ENCODE measurements at regions not wholly inside any gene's neighbourhood (a gene's known extent, or its start where the extent isn't known, plus 50 kb on each side); places are given as distances from the start of the nearest gene placed in this dataset.

DNA sequence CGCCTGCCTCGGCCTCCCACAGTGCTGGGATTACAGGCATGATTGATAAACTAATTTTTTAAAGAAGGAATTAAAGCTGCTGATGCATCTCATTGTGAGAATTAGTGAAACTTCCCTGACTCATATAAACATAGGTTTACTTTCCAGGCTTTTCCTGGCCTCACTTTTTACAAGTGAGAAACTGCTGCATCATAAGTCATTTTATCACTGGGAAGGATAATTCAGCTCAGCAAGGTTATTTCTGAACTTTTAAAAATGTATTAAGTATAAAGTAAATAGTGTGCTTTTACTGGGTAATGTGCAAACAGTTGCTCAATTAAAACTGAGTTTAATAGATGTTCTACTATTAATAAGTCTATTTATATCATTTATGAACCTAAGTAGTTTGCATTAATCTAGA lies 1130.3 kb upstream of the CDH2 start:
- H3K27me3 ChIP-seq (ENCODE audit: control insufficient read depth in 1 of 2, insufficient read depth in 2 of 2, low read length in 2 of 2): no peaks in the 10 kb centered on the region
- TF ChIP-seq NR2C2 (CRISPR knock-in tag; IDR thresholded peaks at IDR 0.05; ENCODE audit: borderline replicate concordance) (no peak), ATF6 (CRISPR knock-in tag; conservative IDR thresholded peaks at IDR 0.05) (no peak), THAP8 (CRISPR knock-in tag; IDR thresholded peaks at IDR 0.05; ENCODE audit: borderline replicate concordance) (no peak), ETV6 (CRISPR knock-in tag; conservative IDR thresholded peaks at IDR 0.05) (no peak), ZNF10 (CRISPR knock-in tag; IDR thresholded peaks at IDR 0.05; ENCODE audit: borderline replicate concordance, low read depth) (no peak), KDM1A (CRISPR knock-in tag; IDR thresholded peaks at IDR 0.05) (no peak), HOXA3 (CRISPR knock-in tag; IDR thresholded peaks at IDR 0.05) (no peak), ATM (IDR thresholded peaks at IDR 0.05; ENCODE audit: borderline replicate concordance) (no peak)
- TF ChIP-seq, protein P1, sequence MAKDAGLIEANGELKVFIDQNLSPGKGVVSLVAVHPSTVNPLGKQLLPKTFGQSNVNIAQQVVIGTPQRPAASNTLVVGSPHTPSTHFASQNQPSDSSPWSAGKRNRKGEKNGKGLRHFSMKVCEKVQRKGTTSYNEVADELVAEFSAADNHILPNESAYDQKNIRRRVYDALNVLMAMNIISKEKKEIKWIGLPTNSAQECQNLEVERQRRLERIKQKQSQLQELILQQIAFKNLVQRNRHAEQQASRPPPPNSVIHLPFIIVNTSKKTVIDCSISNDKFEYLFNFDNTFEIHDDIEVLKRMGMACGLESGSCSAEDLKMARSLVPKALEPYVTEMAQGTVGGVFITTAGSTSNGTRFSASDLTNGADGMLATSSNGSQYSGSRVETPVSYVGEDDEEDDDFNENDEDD (CRISPR knock-in tag; IDR thresholded peaks at IDR 0.05; ENCODE audit: borderline replicate concordance): no peak
- TF ChIP-seq, protein P2, sequence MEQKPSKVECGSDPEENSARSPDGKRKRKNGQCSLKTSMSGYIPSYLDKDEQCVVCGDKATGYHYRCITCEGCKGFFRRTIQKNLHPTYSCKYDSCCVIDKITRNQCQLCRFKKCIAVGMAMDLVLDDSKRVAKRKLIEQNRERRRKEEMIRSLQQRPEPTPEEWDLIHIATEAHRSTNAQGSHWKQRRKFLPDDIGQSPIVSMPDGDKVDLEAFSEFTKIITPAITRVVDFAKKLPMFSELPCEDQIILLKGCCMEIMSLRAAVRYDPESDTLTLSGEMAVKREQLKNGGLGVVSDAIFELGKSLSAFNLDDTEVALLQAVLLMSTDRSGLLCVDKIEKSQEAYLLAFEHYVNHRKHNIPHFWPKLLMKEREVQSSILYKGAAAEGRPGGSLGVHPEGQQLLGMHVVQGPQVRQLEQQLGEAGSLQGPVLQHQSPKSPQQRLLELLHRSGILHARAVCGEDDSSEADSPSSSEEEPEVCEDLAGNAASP (CRISPR knock-in tag; IDR thresholded peaks at IDR 0.05; ENCODE audit: borderline replicate concordance): no peak
- no peaks in the 10 kb centered on the region for H4K20me1 ChIP-seq (ENCODE audit: insufficient read depth, low read length)
- no peak overlapping the region for H3K9ac ChIP-seq (ENCODE audit: insufficient read depth, low read depth, low read length)
- FAIRE-seq (no peak), ATAC-seq (no peak), DNase-seq (ENCODE audit: low spot score) (no peak)
- ChIA-PET POLR2A (no interaction called here), CTCF (ENCODE audit: low intra/inter-chr PET ratio, low total read pairs) (no interaction called here)
- no peaks in the 10 kb centered on the region for H3K36me3 ChIP-seq (replicated peaks in 1 of 2; ENCODE audit: control insufficient read depth in 1 of 2, insufficient read depth in 2 of 2, low read length in 2 of 2)
- H2AFZ ChIP-seq (ENCODE audit: low read length): no peak overlapping the region
- H3K79me2 ChIP-seq (ENCODE audit: insufficient read depth, low read length): no peaks in the 10 kb centered on the region
- H3K4me2 ChIP-seq (ENCODE audit: low read depth, low read length): no peak overlapping the region
- no peaks in the 10 kb centered on the region for H3K4me1 ChIP-seq (ENCODE audit: insufficient read depth, low read length)
- in situ Hi-C loops (cut with HindIII; ENCODE audit: extremely low pct_ligation_motif_present, low pct_unique_long_range_greater_than_20kb) (no loop called here), intact Hi-C loops (cut with micrococcal nuclease; ENCODE audit: unreplicated experiment) (no loop called here)
- H3K27ac ChIP-seq (ENCODE audit: extremely low read length, insufficient read depth, low read length): no peak overlapping the region
- no TSS peak for BruUV-seq (replicated peaks)
- no peaks in the 10 kb centered on the region for H3K9me3 ChIP-seq (ENCODE audit: low read length)
- WGBS (ENCODE audit: low lambda C conversion rate): 5% methylated on average over 2 of the region's 2 CpGs
- no peak overlapping the region for H3K4me3 ChIP-seq (replicated peaks in 1 of 3; ENCODE audit: insufficient read depth in 1 of 3, low read depth in 2 of 3, low read length in 3 of 3)
